ENCODE measurements at regions not wholly inside any gene's neighbourhood (a gene's known extent, or its start where the extent isn't known, plus 50 kb on each side); places are given as distances from the start of the nearest gene placed in this dataset.

DNA sequence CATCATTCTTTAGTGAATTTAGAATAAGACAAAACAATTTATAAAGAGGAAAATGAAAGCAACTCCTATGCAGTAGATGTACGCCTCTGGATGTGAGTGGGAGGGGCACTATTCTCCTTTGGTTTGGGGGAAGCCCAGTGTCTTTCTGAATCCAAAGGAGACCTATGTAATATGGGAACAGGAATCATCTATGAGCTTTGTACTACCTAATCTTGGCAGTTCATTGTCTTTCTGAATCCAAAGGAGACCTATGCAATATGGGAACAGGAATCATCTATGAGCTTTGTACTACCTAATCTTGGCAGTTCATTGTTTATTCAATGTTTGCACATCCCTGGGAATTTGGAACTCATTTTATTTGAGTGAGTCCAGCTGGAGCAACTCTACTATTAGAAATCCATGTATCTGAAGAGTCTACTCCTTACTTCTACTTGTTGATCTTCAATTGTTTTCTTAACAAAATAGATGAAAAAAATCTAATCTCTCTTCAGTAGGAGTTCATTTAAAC lies 401.1 kb upstream of the LRATD1 start:
- TF ChIP-seq EZH2phosphoT487 (IDR thresholded peaks at IDR 0.05; ENCODE audit: insufficient read depth, low read depth) (no peak), EZH2 (IDR thresholded peaks at IDR 0.05; ENCODE audit: insufficient read depth, poor library complexity, severe bottlenecking) (no peak)

All from GM23248 (cell line).